ENCODE measurements at regions not wholly inside any gene's neighbourhood (a gene's known extent, or its start where the extent isn't known, plus 50 kb on each side); places are given as distances from the start of the nearest gene placed in this dataset.

GRCh38 chr2:139526781-139527180 lies 746.6 kb upstream of the NXPH2 start:
- no peaks in the 10 kb centered on the region for H3K27me3 ChIP-seq (ENCODE audit: insufficient read depth, low read length, poor library complexity)
- H4K20me1 ChIP-seq (ENCODE audit: insufficient read depth, low read length), result no peaks in the 10 kb centered on the region
- H3K36me3 ChIP-seq (ENCODE audit: insufficient read depth, low read length), result no peaks in the 10 kb centered on the region
- H3K4me1 ChIP-seq (ENCODE audit: insufficient read depth, low read length), result no peaks in the 10 kb centered on the region
- no peak overlapping the region for H2AFZ ChIP-seq (ENCODE audit: low read depth, low read length)
- no peaks in the 10 kb centered on the region for H3K79me2 ChIP-seq (ENCODE audit: insufficient read depth, low read length)
- no peak overlapping the region for H3K4me2 ChIP-seq (ENCODE audit: insufficient read depth, low read length)
- H3K9ac ChIP-seq (ENCODE audit: low read depth, low read length), result no peak overlapping the region
- no peak overlapping the region for H3K27ac ChIP-seq (ENCODE audit: low read length)
- DNase-seq (no peak), ATAC-seq (ENCODE audit: insufficient read depth, low read depth) (no peak)
- H3K4me3 ChIP-seq (ENCODE audit: low read depth in 1 of 2, low read length in 2 of 2), result no peak overlapping the region
- no peaks in the 10 kb centered on the region for H3K9me3 ChIP-seq (ENCODE audit: insufficient read depth, low read length, severe bottlenecking)
- TF ChIP-seq EZH2 (IDR thresholded peaks at IDR 0.05; ENCODE audit: borderline replicate concordance, low read depth, low read length, severe bottlenecking) (no peak), CTCF (IDR thresholded peaks at IDR 0.05; ENCODE audit: borderline replicate concordance, extremely low read depth, low read length, poor library complexity, severe bottlenecking) (no peak)

- H3K27me3 ChIP-seq (ENCODE audit: insufficient read depth, low read length, poor library complexity), result no peaks in the 10 kb centered on the region
- H3K36me3 ChIP-seq (ENCODE audit: insufficient read depth, low read length), result no peaks in the 10 kb centered on the region
- TF ChIP-seq CTCF (IDR thresholded peaks at IDR 0.05; ENCODE audit: borderline replicate concordance, extremely low read depth, low read length, poor library complexity, severe bottlenecking) (no peak), EZH2 (IDR thresholded peaks at IDR 0.05; ENCODE audit: borderline replicate concordance, low read depth, low read length, severe bottlenecking) (no peak)
- ATAC-seq (ENCODE audit: insufficient read depth, low read depth) (no peak), DNase-seq (no peak)
- H3K4me3 ChIP-seq (ENCODE audit: low read depth in 1 of 2, low read length in 2 of 2), result no peak overlapping the region
- no peak overlapping the region for H3K4me2 ChIP-seq (ENCODE audit: insufficient read depth, low read length)
- no peak overlapping the region for H3K27ac ChIP-seq (ENCODE audit: low read length)
- H3K79me2 ChIP-seq (ENCODE audit: insufficient read depth, low read length), result no peaks in the 10 kb centered on the region
- H3K4me1 ChIP-seq (ENCODE audit: insufficient read depth, low read length), result no peaks in the 10 kb centered on the region
- no peaks in the 10 kb centered on the region for H4K20me1 ChIP-seq (ENCODE audit: insufficient read depth, low read length)
- H3K9me3 ChIP-seq (ENCODE audit: insufficient read depth, low read length, severe bottlenecking), result no peaks in the 10 kb centered on the region
- no peak overlapping the region for H2AFZ ChIP-seq (ENCODE audit: low read depth, low read length)
- H3K9ac ChIP-seq (ENCODE audit: low read depth, low read length), result no peak overlapping the region
These were observed 738.1 kb upstream of the NXPH2 start for GRCh38 chr2:139518321-139518720.

- TF ChIP-seq CTCF (IDR thresholded peaks at IDR 0.05; ENCODE audit: borderline replicate concordance, extremely low read depth, low read length, poor library complexity, severe bottlenecking) (no peak), EZH2 (IDR thresholded peaks at IDR 0.05; ENCODE audit: borderline replicate concordance, low read depth, low read length, severe bottlenecking) (no peak)
- ATAC-seq (ENCODE audit: insufficient read depth, low read depth), result no peak
- no peak overlapping the region for H3K27ac ChIP-seq (ENCODE audit: low read length)
These were observed 734.8 kb upstream of the NXPH2 start for GRCh38 chr2:139514951-139515350.

GRCh38 chr2:139495851-139496250 lies 715.7 kb upstream of the NXPH2 start:
- H3K27ac ChIP-seq (ENCODE audit: low read length), result no peak overlapping the region
- H3K79me2 ChIP-seq (ENCODE audit: insufficient read depth, low read length), result no peaks in the 10 kb centered on the region
- no peak for ATAC-seq (ENCODE audit: insufficient read depth, low read depth)
- H3K4me3 ChIP-seq (ENCODE audit: low read depth in 1 of 2, low read length in 2 of 2), result no peak overlapping the region
- H3K27me3 ChIP-seq (ENCODE audit: insufficient read depth, low read length, poor library complexity), result no peaks in the 10 kb centered on the region
- no peak for TF ChIP-seq EZH2 (IDR thresholded peaks at IDR 0.05; ENCODE audit: borderline replicate concordance, low read depth, low read length, severe bottlenecking)
- H2AFZ ChIP-seq (ENCODE audit: low read depth, low read length), result no peak overlapping the region
- DNase-seq, result no peak
- H3K4me2 ChIP-seq (ENCODE audit: insufficient read depth, low read length), result no peak overlapping the region
- H4K20me1 ChIP-seq (ENCODE audit: insufficient read depth, low read length), result no peaks in the 10 kb centered on the region
- H3K9ac ChIP-seq (ENCODE audit: low read depth, low read length), result no peak overlapping the region
- H3K36me3 ChIP-seq (ENCODE audit: insufficient read depth, low read length), result no peaks in the 10 kb centered on the region
- H3K9me3 ChIP-seq (ENCODE audit: insufficient read depth, low read length, severe bottlenecking), result peaks cover 6% of the 10 kb centered on the region
- H3K4me1 ChIP-seq (ENCODE audit: insufficient read depth, low read length), result no peaks in the 10 kb centered on the region

More at GRCh38 chr2:139514951-139515350, 734.8 kb upstream of the NXPH2 start:
- H3K4me3 ChIP-seq (ENCODE audit: low read depth in 1 of 2, low read length in 2 of 2), result no peak overlapping the region
- no peak overlapping the region for H3K4me2 ChIP-seq (ENCODE audit: insufficient read depth, low read length)
- DNase-seq, result no peak
- no peaks in the 10 kb centered on the region for H3K36me3 ChIP-seq (ENCODE audit: insufficient read depth, low read length)
- H3K27me3 ChIP-seq (ENCODE audit: insufficient read depth, low read length, poor library complexity), result no peaks in the 10 kb centered on the region
- no peaks in the 10 kb centered on the region for H3K4me1 ChIP-seq (ENCODE audit: insufficient read depth, low read length)
- H2AFZ ChIP-seq (ENCODE audit: low read depth, low read length), result no peak overlapping the region
- no peaks in the 10 kb centered on the region for H3K79me2 ChIP-seq (ENCODE audit: insufficient read depth, low read length)
- no peaks in the 10 kb centered on the region for H3K9me3 ChIP-seq (ENCODE audit: insufficient read depth, low read length, severe bottlenecking)
- no peaks in the 10 kb centered on the region for H4K20me1 ChIP-seq (ENCODE audit: insufficient read depth, low read length)
- no peak overlapping the region for H3K9ac ChIP-seq (ENCODE audit: low read depth, low read length)

All from DND-41 (cell line).